GM19351 (cell line): ENCODE measurements at regions not wholly inside any gene's neighbourhood (a gene's known extent, or its start where the extent isn't known, plus 50 kb on each side); places are given as distances from the start of the nearest gene placed in this dataset.
"Not testable (repeated sequence)": the region's sequence is repeated elsewhere in the genome, so short reads cannot be mapped to it uniquely, and the experiment has no call there.

ENCODE experiments used
- ATAC-seq: cut with Tn5 transposase; IDR thresholded peaks from one replicate; pipeline ENCODE4 v1.9.1; 2021; ENCODE audit warnings: mild to moderate bottlenecking, moderate library complexity; ENCODE audit not compliant: unreplicated experiment

- ATAC-seq, result not testable (repeated sequence)
These were observed 52.9 kb upstream of the CSF1 start for GRCh38 chr1:109857702-109858101.

GRCh38 chr1:109855986-109856385 is 54.7 kb upstream of the CSF1 start:
- ATAC-seq, result not testable (repeated sequence)

GRCh38 chr1:109853972-109854371 is 56.7 kb upstream of the CSF1 start:
- not testable (repeated sequence) for ATAC-seq

GRCh38 chr1:109852221-109853015 is 58.2 kb upstream of the CSF1 start:
- ATAC-seq, result not testable (repeated sequence)

- no peak for ATAC-seq
These were observed 59.8 kb upstream of the CSF1 start for GRCh38 chr1:109850827-109851226.

GRCh38 chr1:109850194-109850593 is 60.5 kb upstream of the CSF1 start:
- no peak for ATAC-seq

GRCh38 chr1:109849655-109850054 is 61.0 kb upstream of the CSF1 start:
- no peak for ATAC-seq

GRCh38 chr1:109847251-109847650 is 63.4 kb upstream of the CSF1 start:
- no peak for ATAC-seq

- no peak for ATAC-seq
These were observed 63.8 kb upstream of the CSF1 start for GRCh38 chr1:109846846-109847245.

- no peak for ATAC-seq
These were observed 64.5 kb upstream of the CSF1 start for GRCh38 chr1:109846162-109846561.

GRCh38 chr1:109845658-109846057 is 65.0 kb upstream of the CSF1 start:
- ATAC-seq, result no peak

GRCh38 chr1:109844609-109845008 is 66.0 kb upstream of the CSF1 start:
- ATAC-seq, result no peak

- no peak for ATAC-seq
These were observed 70.5 kb upstream of the CSF1 start for GRCh38 chr1:109840011-109840629.

GRCh38 chr1:109839276-109839675 is 71.4 kb upstream of the CSF1 start:
- not testable (repeated sequence) for ATAC-seq

- no peak for ATAC-seq
These were observed 71.8 kb upstream of the CSF1 start for GRCh38 chr1:109838838-109839240.

GRCh38 chr1:109837852-109838570 is 72.6 kb upstream of the CSF1 start:
- ATAC-seq, result no peak

GRCh38 chr1:109835645-109836044 is 71.9 kb upstream of the EPS8L3 start:
- not testable (repeated sequence) for ATAC-seq

- no peak for ATAC-seq
These were observed 71.2 kb upstream of the EPS8L3 start for GRCh38 chr1:109834951-109835350.

- ATAC-seq, result no peak
These were observed 69.2 kb upstream of the EPS8L3 start for GRCh38 chr1:109832945-109833344.

GRCh38 chr1:109828756-109829505 is 65.2 kb upstream of the EPS8L3 start:
- no peak for ATAC-seq

- ATAC-seq, result no peak
These were observed 64.3 kb upstream of the EPS8L3 start for GRCh38 chr1:109827986-109828385.
